PC-3 (cell line): ENCODE measurements at regions not wholly inside any gene's neighbourhood (a gene's known extent, or its start where the extent isn't known, plus 50 kb on each side); places are given as distances from the start of the nearest gene placed in this dataset.

Experiments
- CTCF ChIP-seq: fragments of 300-600 bp; sonication (generic); conservative IDR thresholded peaks from 2 replicates; pipeline ENCODE4 v1.5.1; 2017; ENCODE audit warnings: antibody characterized with exemption, low read depth, mild to moderate bottlenecking, low read length
- EZH2 ChIP-seq: fragments of 300-600 bp; sonication (generic); IDR thresholded peaks from one replicate; pipeline ENCODE4 v1.6.1; 2017; ENCODE audit warnings: antibody characterized with exemption, mild to moderate bottlenecking, low read length; ENCODE audit not compliant: unreplicated experiment
- EZH2phosphoT487 ChIP-seq: fragments of 300-600 bp; sonication (generic); IDR thresholded peaks from 2 replicates; pipeline ENCODE4 v1.6.1; 2018; ENCODE audit warnings: mild to moderate bottlenecking, antibody characterized with exemption, low read length, borderline replicate concordance

GRCh38 chr1:193846876-193847604, 660.6 kb upstream of the B3GALT2 start:
- TF ChIP-seq EZH2: no peak
- TF ChIP-seq CTCF: no peak
- TF ChIP-seq EZH2phosphoT487: no peak
